Endodermal cell (in vitro differentiated cells): ENCODE measurements at regions not wholly inside any gene's neighbourhood (a gene's known extent, or its start where the extent isn't known, plus 50 kb on each side); places are given as distances from the start of the nearest gene placed in this dataset.

Source experiments
- DNase-seq: peaks from one replicate; pipeline ENCODE4 v3.0.0-alpha.2; 2017
- H3K27ac ChIP-seq: 2 replicates; pipeline ENCODE4 v1.5.1; 2013; ENCODE audit warnings: mild to moderate bottlenecking, low read depth, low read length, moderate library complexity
- H3K27me3 ChIP-seq: 2 replicates; pipeline ENCODE4 v1.6.1; 2013; ENCODE audit warnings: mild to moderate bottlenecking, low read length, moderate library complexity; ENCODE audit not compliant: insufficient read depth, control insufficient read depth, poor library complexity, severe bottlenecking
- H3K36me3 ChIP-seq: 2 replicates; pipeline ENCODE4 v1.7.0; 2013; ENCODE audit warnings: mild to moderate bottlenecking, low read length, moderate library complexity; ENCODE audit not compliant: control insufficient read depth, insufficient read depth
- H3K4me1 ChIP-seq: one replicate; pipeline ENCODE4 v1.7.0; 2013; ENCODE audit warnings: low read length; ENCODE audit not compliant: control insufficient read depth, insufficient read depth
- H3K4me3 ChIP-seq: 2 replicates; pipeline ENCODE4 v1.5.1; 2013; ENCODE audit warnings: mild to moderate bottlenecking, low read length, moderate library complexity
- H3K9ac ChIP-seq: 2 replicates; pipeline ENCODE4 v1.6.1; 2013; ENCODE audit warnings: mild to moderate bottlenecking, low read length, moderate library complexity; ENCODE audit not compliant: poor library complexity, severe bottlenecking; ENCODE audit errors: extremely low read depth
- H3K9me3 ChIP-seq: 2 replicates; pipeline ENCODE4 v1.6.1; 2013; ENCODE audit warnings: mild to moderate bottlenecking, low read length, moderate library complexity; ENCODE audit not compliant: control insufficient read depth
- H3K27ac Mint-ChIP-seq: 2 replicates; pipeline ENCODE4 v1.8.0; 2020; ENCODE audit warnings: mixed read lengths
- H3K27me3 Mint-ChIP-seq: 2 replicates; pipeline ENCODE4 v1.8.0; 2021; ENCODE audit warnings: mild to moderate bottlenecking, mixed read lengths; ENCODE audit not compliant: insufficient read depth
- H3K36me3 Mint-ChIP-seq: 2 replicates; pipeline ENCODE4 v1.8.0; 2020; ENCODE audit warnings: low read depth, mixed read lengths
- H3K4me1 Mint-ChIP-seq: 2 replicates; pipeline ENCODE4 v1.8.0; 2020; ENCODE audit warnings: mixed read lengths
- H3K4me3 Mint-ChIP-seq: 2 replicates; pipeline ENCODE4 v1.8.0; 2020; ENCODE audit warnings: mild to moderate bottlenecking, moderate library complexity, mixed read lengths
- H3K9me3 Mint-ChIP-seq: 2 replicates; pipeline ENCODE4 v1.8.0; 2020; ENCODE audit warnings: mild to moderate bottlenecking, mixed read lengths
- CTCF ChIP-seq: fragments of 200-600 bp; sonication (generic); conservative IDR thresholded peaks from 2 replicates; pipeline ENCODE4 v1.5.0; 2021; ENCODE audit warnings: antibody characterized with exemption, mild to moderate bottlenecking
- WGBS, 2 experiments: methylation state at CpG; one replicate each; pipeline versions ENCODE4 v1.1.5 to v1.1.7; 2013; ENCODE audit warnings: missing lambda C conversion rate in 2 of 2, mixed read lengths in 1 of 2; ENCODE audit not compliant: insufficient coverage in 1 of 2, insufficient read length in 1 of 2; 5-methylcytosine and 5-hydroxymethylcytosine counted together

DNA sequence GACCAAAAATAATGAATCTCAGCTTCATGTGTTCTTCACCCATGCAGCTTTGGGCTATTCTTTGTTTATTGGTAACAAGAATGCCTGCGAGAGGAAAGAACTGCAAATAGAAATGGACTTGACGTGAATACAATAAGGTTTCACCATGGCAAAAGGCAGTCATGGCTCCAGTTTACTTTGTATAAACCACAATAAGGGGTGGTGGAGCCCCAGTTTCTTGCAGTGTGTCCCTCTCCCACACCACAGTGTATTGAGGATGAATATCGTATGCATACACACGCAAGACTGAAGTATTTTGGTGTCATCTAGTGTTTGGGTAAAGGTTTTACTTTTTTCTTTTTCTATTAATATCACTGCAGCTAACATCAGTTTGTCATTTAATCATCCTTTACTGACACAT is 159.7 kb upstream of the CNTN4 start:
- Mint-ChIP-seq H3K9me3 (peaks cover 10% of the 10 kb centered on the region), H3K27ac (no peak overlapping the region), H3K36me3 (no peaks in the 10 kb centered on the region), H3K4me3 (no peak overlapping the region), H3K4me1 (no peaks in the 10 kb centered on the region), H3K27me3 (peaks cover 2% of the 10 kb centered on the region)
- 80 to 96% methylated on average over 1 to 3 of the region's 4 CpGs for WGBS, 2 experiments
- no peaks in the 10 kb centered on the region for H3K4me1 ChIP-seq
- TF ChIP-seq CTCF, result no peak
- DNase-seq, result no peak
- no peak overlapping the region for H3K4me3 ChIP-seq
- no peaks in the 10 kb centered on the region for H3K36me3 ChIP-seq
- H3K9me3 ChIP-seq, result peaks cover 11% of the 10 kb centered on the region
- no peak overlapping the region for H3K9ac ChIP-seq
- H3K27me3 ChIP-seq, result no peaks in the 10 kb centered on the region
- H3K27ac ChIP-seq, result no peak overlapping the region

GRCh38 chr3:1942781-1943180 is 155.9 kb upstream of the CNTN4 start:
- Mint-ChIP-seq H3K9me3 (no peaks in the 10 kb centered on the region), H3K27ac (no peak overlapping the region), H3K4me3 (no peak overlapping the region), H3K4me1 (no peaks in the 10 kb centered on the region), H3K27me3 (no peaks in the 10 kb centered on the region), H3K36me3 (no peaks in the 10 kb centered on the region)
- Histone ChIP-seq H3K27me3 (no peaks in the 10 kb centered on the region), H3K9ac (no peak overlapping the region), H3K4me1 (no peaks in the 10 kb centered on the region), H3K36me3 (no peaks in the 10 kb centered on the region), H3K27ac (no peak overlapping the region), H3K4me3 (no peak overlapping the region), H3K9me3 (peaks cover 16% of the 10 kb centered on the region)
- DNase-seq, result no peak
- no peak for TF ChIP-seq CTCF
- WGBS, 2 experiments, result 83% methylated on average over 1 of the region's 1 CpG; no CpG with 5 or more reads in 1 of the 2 experiments

GRCh38 chr3:1943395-1944118 is 155.1 kb upstream of the CNTN4 start:
- Mint-ChIP-seq H3K4me1 (no peaks in the 10 kb centered on the region), H3K9me3 (no peaks in the 10 kb centered on the region), H3K27me3 (no peaks in the 10 kb centered on the region), H3K36me3 (no peaks in the 10 kb centered on the region), H3K27ac (no peak overlapping the region), H3K4me3 (no peak overlapping the region)
- Histone ChIP-seq H3K27me3 (no peaks in the 10 kb centered on the region), H3K36me3 (no peaks in the 10 kb centered on the region), H3K9me3 (peaks cover 16% of the 10 kb centered on the region), H3K4me3 (no peak overlapping the region), H3K9ac (no peak overlapping the region), H3K27ac (no peak overlapping the region), H3K4me1 (no peaks in the 10 kb centered on the region)
- whole genome bisulfite sequencing, 2 experiments, result 75 to 89% methylated on average over 4 to 6 of the region's 6 CpGs
- DNase-seq, result no peak
- TF ChIP-seq CTCF, result no peak
